SK-N-SH treated with all-trans-retinoic acid at 6 μM for 48 hours (cell line): ENCODE measurements at regions not wholly inside any gene's neighbourhood (a gene's known extent, or its start where the extent isn't known, plus 50 kb on each side); places are given as distances from the start of the nearest gene placed in this dataset.

ENCODE experiments used
- ARNTL ChIP-seq: fragments of 450-650 bp; formaldehyde crosslinking; IDR thresholded peaks from 2 replicates; pipeline ENCODE4 v1.5.0; 2020; ENCODE audit warnings: low read depth, mild to moderate bottlenecking, moderate library complexity, borderline replicate concordance
- CSDC2 ChIP-seq: fragments of 250-450 bp; sonication (Bioruptor Pico); IDR thresholded peaks from 2 replicates; pipeline ENCODE4 v1.5.0; 2020; ENCODE audit warnings: mild to moderate bottlenecking, moderate library complexity
- GLIS3 ChIP-seq: fragments of 250-450 bp; sonication (Bioruptor Pico); IDR thresholded peaks from 2 replicates; pipeline ENCODE4 v1.5.0; 2020; ENCODE audit warnings: mild to moderate bottlenecking, moderate library complexity
- ISL1 ChIP-seq: fragments of 250-450 bp; sonication (Bioruptor Pico); IDR thresholded peaks from 2 replicates; pipeline ENCODE4 v2.1.2; 2022; ENCODE audit warnings: mild to moderate bottlenecking, moderate library complexity
- TOX ChIP-seq: fragments of 250-450 bp; sonication (Bioruptor Pico); IDR thresholded peaks from 2 replicates; pipeline ENCODE4 v1.8.0; 2021; ENCODE audit warnings: mild to moderate bottlenecking, moderate library complexity, borderline replicate concordance
- ZC3H10 ChIP-seq: fragments of 250-450 bp; sonication (Bioruptor Pico); IDR thresholded peaks from 2 replicates; pipeline ENCODE4 v1.5.1; 2021; ENCODE audit warnings: mild to moderate bottlenecking, moderate library complexity
- TF ChIP-seq, protein P1 (sequence below): fragments of 250-450 bp; sonication (Bioruptor Pico); IDR thresholded peaks from 2 replicates; pipeline ENCODE4 v1.5.1; 2021; ENCODE audit warnings: mild to moderate bottlenecking, moderate library complexity
- TF ChIP-seq, protein P2 (sequence below): fragments of 250-450 bp; sonication (Bioruptor Pico); IDR thresholded peaks from 2 replicates; pipeline ENCODE4 v1.8.0; 2020; ENCODE audit warnings: mild to moderate bottlenecking, moderate library complexity, borderline replicate concordance
- TF ChIP-seq, protein P3 (sequence below): fragments of 250-450 bp; sonication (Bioruptor Pico); IDR thresholded peaks from 2 replicates; pipeline ENCODE4 v1.5.0; 2020; ENCODE audit warnings: mild to moderate bottlenecking, moderate library complexity
- TF ChIP-seq, protein P4 (sequence below): fragments of 250-450 bp; sonication (Bioruptor Pico); IDR thresholded peaks from 2 replicates; pipeline ENCODE4 v1.8.0; 2021; ENCODE audit warnings: low read depth, mild to moderate bottlenecking, moderate library complexity, borderline replicate concordance
- TF ChIP-seq, protein P5 (sequence below): fragments of 250-450 bp; sonication (Bioruptor Pico); IDR thresholded peaks from 2 replicates; pipeline ENCODE4 v1.5.1; 2020; ENCODE audit warnings: low read depth, mild to moderate bottlenecking, moderate library complexity

DNA sequence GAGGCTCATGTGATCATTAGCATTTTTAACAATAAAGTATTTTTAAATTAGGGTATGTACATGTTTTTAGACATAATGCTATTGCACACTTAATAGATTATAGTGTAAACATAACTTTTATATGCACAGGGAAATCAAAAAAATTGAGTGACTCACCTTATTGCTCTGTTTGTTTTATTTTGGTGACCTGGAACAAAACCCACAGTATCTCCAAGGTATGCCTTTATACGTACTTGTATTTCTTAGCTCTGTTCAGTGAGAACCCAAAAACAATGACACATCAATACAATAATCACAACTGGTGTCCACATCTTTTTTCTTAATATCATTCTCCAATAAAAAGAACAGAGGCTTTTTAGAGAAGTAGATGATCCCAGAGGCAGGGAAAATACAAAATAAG lies 112.2 kb downstream of the CYB561 start:
- no peak for TF ChIP-seq ZC3H10 (CRISPR knock-in tag)
- TF ChIP-seq ARNTL (CRISPR knock-in tag), result no peak
- TF ChIP-seq TOX (CRISPR knock-in tag), result no peak
- TF ChIP-seq, protein P1, sequence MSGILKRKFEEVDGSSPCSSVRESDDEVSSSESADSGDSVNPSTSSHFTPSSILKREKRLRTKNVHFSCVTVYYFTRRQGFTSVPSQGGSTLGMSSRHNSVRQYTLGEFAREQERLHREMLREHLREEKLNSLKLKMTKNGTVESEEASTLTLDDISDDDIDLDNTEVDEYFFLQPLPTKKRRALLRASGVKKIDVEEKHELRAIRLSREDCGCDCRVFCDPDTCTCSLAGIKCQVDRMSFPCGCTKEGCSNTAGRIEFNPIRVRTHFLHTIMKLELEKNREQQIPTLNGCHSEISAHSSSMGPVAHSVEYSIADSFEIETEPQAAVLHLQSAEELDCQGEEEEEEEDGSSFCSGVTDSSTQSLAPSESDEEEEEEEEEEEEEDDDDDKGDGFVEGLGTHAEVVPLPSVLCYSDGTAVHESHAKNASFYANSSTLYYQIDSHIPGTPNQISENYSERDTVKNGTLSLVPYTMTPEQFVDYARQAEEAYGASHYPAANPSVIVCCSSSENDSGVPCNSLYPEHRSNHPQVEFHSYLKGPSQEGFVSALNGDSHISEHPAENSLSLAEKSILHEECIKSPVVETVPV (CRISPR knock-in tag), result no peak
- TF ChIP-seq, protein P2, sequence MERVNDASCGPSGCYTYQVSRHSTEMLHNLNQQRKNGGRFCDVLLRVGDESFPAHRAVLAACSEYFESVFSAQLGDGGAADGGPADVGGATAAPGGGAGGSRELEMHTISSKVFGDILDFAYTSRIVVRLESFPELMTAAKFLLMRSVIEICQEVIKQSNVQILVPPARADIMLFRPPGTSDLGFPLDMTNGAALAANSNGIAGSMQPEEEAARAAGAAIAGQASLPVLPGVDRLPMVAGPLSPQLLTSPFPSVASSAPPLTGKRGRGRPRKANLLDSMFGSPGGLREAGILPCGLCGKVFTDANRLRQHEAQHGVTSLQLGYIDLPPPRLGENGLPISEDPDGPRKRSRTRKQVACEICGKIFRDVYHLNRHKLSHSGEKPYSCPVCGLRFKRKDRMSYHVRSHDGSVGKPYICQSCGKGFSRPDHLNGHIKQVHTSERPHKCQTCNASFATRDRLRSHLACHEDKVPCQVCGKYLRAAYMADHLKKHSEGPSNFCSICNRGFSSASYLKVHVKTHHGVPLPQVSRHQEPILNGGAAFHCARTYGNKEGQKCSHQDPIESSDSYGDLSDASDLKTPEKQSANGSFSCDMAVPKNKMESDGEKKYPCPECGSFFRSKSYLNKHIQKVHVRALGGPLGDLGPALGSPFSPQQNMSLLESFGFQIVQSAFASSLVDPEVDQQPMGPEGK (CRISPR knock-in tag), result no peak
- no peak for TF ChIP-seq ISL1 (CRISPR knock-in tag)
- TF ChIP-seq, protein P3, sequence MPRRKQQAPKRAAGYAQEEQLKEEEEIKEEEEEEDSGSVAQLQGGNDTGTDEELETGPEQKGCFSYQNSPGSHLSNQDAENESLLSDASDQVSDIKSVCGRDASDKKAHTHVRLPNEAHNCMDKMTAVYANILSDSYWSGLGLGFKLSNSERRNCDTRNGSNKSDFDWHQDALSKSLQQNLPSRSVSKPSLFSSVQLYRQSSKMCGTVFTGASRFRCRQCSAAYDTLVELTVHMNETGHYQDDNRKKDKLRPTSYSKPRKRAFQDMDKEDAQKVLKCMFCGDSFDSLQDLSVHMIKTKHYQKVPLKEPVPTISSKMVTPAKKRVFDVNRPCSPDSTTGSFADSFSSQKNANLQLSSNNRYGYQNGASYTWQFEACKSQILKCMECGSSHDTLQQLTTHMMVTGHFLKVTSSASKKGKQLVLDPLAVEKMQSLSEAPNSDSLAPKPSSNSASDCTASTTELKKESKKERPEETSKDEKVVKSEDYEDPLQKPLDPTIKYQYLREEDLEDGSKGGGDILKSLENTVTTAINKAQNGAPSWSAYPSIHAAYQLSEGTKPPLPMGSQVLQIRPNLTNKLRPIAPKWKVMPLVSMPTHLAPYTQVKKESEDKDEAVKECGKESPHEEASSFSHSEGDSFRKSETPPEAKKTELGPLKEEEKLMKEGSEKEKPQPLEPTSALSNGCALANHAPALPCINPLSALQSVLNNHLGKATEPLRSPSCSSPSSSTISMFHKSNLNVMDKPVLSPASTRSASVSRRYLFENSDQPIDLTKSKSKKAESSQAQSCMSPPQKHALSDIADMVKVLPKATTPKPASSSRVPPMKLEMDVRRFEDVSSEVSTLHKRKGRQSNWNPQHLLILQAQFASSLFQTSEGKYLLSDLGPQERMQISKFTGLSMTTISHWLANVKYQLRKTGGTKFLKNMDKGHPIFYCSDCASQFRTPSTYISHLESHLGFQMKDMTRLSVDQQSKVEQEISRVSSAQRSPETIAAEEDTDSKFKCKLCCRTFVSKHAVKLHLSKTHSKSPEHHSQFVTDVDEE (CRISPR knock-in tag), result no peak
- no peak for TF ChIP-seq GLIS3 (CRISPR knock-in tag)
- no peak for TF ChIP-seq CSDC2 (CRISPR knock-in tag)
- TF ChIP-seq, protein P4, sequence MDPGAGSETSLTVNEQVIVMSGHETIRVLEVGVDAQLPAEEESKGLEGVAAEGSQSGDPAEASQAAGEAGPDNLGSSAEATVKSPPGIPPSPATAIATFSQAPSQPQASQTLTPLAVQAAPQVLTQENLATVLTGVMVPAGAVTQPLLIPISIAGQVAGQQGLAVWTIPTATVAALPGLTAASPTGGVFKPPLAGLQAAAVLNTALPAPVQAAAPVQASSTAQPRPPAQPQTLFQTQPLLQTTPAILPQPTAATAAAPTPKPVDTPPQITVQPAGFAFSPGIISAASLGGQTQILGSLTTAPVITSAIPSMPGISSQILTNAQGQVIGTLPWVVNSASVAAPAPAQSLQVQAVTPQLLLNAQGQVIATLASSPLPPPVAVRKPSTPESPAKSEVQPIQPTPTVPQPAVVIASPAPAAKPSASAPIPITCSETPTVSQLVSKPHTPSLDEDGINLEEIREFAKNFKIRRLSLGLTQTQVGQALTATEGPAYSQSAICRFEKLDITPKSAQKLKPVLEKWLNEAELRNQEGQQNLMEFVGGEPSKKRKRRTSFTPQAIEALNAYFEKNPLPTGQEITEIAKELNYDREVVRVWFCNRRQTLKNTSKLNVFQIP (CRISPR knock-in tag), result no peak
- TF ChIP-seq, protein P5, sequence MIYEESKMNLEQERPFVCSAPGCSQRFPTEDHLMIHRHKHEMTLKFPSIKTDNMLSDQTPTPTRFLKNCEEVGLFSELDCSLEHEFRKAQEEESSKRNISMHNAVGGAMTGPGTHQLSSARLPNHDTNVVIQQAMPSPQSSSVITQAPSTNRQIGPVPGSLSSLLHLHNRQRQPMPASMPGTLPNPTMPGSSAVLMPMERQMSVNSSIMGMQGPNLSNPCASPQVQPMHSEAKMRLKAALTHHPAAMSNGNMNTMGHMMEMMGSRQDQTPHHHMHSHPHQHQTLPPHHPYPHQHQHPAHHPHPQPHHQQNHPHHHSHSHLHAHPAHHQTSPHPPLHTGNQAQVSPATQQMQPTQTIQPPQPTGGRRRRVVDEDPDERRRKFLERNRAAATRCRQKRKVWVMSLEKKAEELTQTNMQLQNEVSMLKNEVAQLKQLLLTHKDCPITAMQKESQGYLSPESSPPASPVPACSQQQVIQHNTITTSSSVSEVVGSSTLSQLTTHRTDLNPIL (CRISPR knock-in tag), result no peak
